H7 (cell line): ENCODE measurements at regions not wholly inside any gene's neighbourhood (a gene's known extent, or its start where the extent isn't known, plus 50 kb on each side); places are given as distances from the start of the nearest gene placed in this dataset.
A peak's percentile ranks its signal among the peaks of the same experiment; 100 is the strongest.

Source experiments
- DNase-seq: peaks from one replicate; pipeline ENCODE4 v3.0.0; 2012
- H3K27me3 ChIP-seq: 2 replicates; pipeline ENCODE4 v1.6.0; 2011; ENCODE audit warnings: mild to moderate bottlenecking, low read length; ENCODE audit not compliant: control insufficient read depth, insufficient read depth
- H3K36me3 ChIP-seq: replicated peaks from 2 replicates; pipeline ENCODE4 v1.5.1; 2011; ENCODE audit warnings: low read length; ENCODE audit not compliant: control insufficient read depth, insufficient read depth
- H3K4me3 ChIP-seq: 2 replicates; pipeline ENCODE4 v1.5.1; 2011; ENCODE audit warnings: low read depth, mild to moderate bottlenecking, control low read depth, low read length, moderate library complexity; ENCODE audit not compliant: insufficient read depth

GRCh38 chr5:138632900-138633489 is 57.8 kb upstream of the HSPA9 start:
- no peaks in the 10 kb centered on the region for H3K36me3 ChIP-seq
- no peak overlapping the region for H3K4me3 ChIP-seq
- DNase-seq, result peak; percentile 83
- no peaks in the 10 kb centered on the region for H3K27me3 ChIP-seq

GRCh38 chr5:138631096-138631928 is 56.1 kb upstream of the HSPA9 start:
- H3K4me3 ChIP-seq, result no peak overlapping the region
- DNase-seq, result no peak
- no peaks in the 10 kb centered on the region for H3K27me3 ChIP-seq
- H3K36me3 ChIP-seq, result no peaks in the 10 kb centered on the region

GRCh38 chr5:138629392-138629791 is 54.2 kb upstream of the HSPA9 start:
- H3K36me3 ChIP-seq, result no peaks in the 10 kb centered on the region
- H3K4me3 ChIP-seq, result no peak overlapping the region
- no peak for DNase-seq
- H3K27me3 ChIP-seq, result no peaks in the 10 kb centered on the region

- no peaks in the 10 kb centered on the region for H3K27me3 ChIP-seq
- no peak overlapping the region for H3K4me3 ChIP-seq
- no peaks in the 10 kb centered on the region for H3K36me3 ChIP-seq
- no peak for DNase-seq
Measured at GRCh38 chr5:138626333-138626944, 51.2 kb upstream of the HSPA9 start.

GRCh38 chr5:138625134-138625533 is 49.9 kb upstream of the HSPA9 start:
- no peaks in the 10 kb centered on the region for H3K36me3 ChIP-seq
- no peaks in the 10 kb centered on the region for H3K27me3 ChIP-seq
- DNase-seq, result no peak
- no peak overlapping the region for H3K4me3 ChIP-seq
